ENCODE measurements at regions not wholly inside any gene's neighbourhood (a gene's known extent, or its start where the extent isn't known, plus 50 kb on each side); places are given as distances from the start of the nearest gene placed in this dataset.

DNA sequence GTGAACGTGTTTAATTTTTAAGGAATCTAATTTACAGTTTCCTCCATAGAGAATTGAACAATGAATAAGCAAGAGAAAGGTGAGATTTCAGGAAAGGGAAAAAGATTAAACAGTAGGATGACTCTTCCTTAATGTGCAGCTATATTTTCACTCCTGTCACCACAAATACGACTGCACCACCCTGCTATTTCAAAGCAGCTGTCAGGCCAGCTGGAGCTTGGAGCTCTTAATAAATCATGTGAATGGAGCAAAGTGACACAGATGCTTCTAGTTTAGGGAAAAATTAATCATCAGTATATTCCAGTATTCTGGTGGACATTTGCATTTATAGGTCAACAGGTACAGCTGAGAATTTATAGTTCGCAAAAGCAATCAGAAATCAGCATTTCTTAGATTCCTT is 56.5 kb upstream of the PKIB start:
- Histone ChIP-seq H3K27ac (no peak overlapping the region), H3K9me3 (no peaks in the 10 kb centered on the region), H3K4me1 (no peaks in the 10 kb centered on the region), H3K4me2 (no peak overlapping the region), H3K4me3 (no peak overlapping the region)
- ChIA-PET CTCF (no interaction called here), POLR2A (no interaction called here)
- FAIRE-seq (no peak), DNase-seq (ENCODE audit: low read depth in 1 of 2, low spot score in 1 of 2) (no peak), ATAC-seq (no peak)
- 28% methylated on average over 3 of the region's 3 CpGs for WGBS (ENCODE audit: missing lambda C conversion rate)
- TF ChIP-seq RAD21 (conservative IDR thresholded peaks at IDR 0.05 in 1 of 2, IDR thresholded peaks at IDR 0.05 in 1 of 2): no peak

- ChIA-PET CTCF (no interaction called here), POLR2A (no interaction called here)
- FAIRE-seq: no peak
- no peak for ATAC-seq
- no peak overlapping the region for H3K27ac ChIP-seq
- DNase-seq (ENCODE audit: low read depth in 1 of 2, low spot score in 1 of 2): no peak
- no peak overlapping the region for H3K4me2 ChIP-seq
- no peak overlapping the region for H3K4me3 ChIP-seq
- TF ChIP-seq HOXA7 (CRISPR knock-in tag; IDR thresholded peaks at IDR 0.05) (no peak), JUNB (IDR thresholded peaks at IDR 0.05) (no peak), HOXB5 (CRISPR knock-in tag; IDR thresholded peaks at IDR 0.05) (no peak), POLR2A (IDR thresholded peaks at IDR 0.05; ENCODE audit: low read length) (no peak)
- H3K4me1 ChIP-seq: no peaks in the 10 kb centered on the region
- no peaks in the 10 kb centered on the region for H3K9me3 ChIP-seq
Measured at GRCh38 chr6:122555561-122555960, 54.6 kb upstream of the PKIB start.

GRCh38 chr6:122558080-122558479 is 52.1 kb upstream of the PKIB start:
- FAIRE-seq (no peak), DNase-seq (ENCODE audit: low read depth in 1 of 2, low spot score in 1 of 2) (no peak), ATAC-seq (no peak)
- H3K4me1 ChIP-seq: no peaks in the 10 kb centered on the region
- ChIA-PET CTCF (no interaction called here), POLR2A (no interaction called here)
- no peak overlapping the region for H3K4me3 ChIP-seq
- H3K27ac ChIP-seq: no peak overlapping the region
- no peak overlapping the region for H3K4me2 ChIP-seq
- TF ChIP-seq NR3C1 (IDR thresholded peaks at IDR 0.05) (no peak), TFCP2L1 (CRISPR knock-in tag; IDR thresholded peaks at IDR 0.05) (no peak), ZSCAN20 (CRISPR knock-in tag; IDR thresholded peaks at IDR 0.05) (no peak), BCL3 (IDR thresholded peaks at IDR 0.05) (no peak), HOXB13 (CRISPR knock-in tag; IDR thresholded peaks at IDR 0.05; ENCODE audit: low read depth) (no peak), ZFP36 (IDR thresholded peaks at IDR 0.05; ENCODE audit: borderline replicate concordance, partially characterized antibody) (no peak), FOXS1 (CRISPR knock-in tag; IDR thresholded peaks at IDR 0.05) (no peak), EHMT2 (IDR thresholded peaks at IDR 0.05; ENCODE audit: low read depth) (no peak)
- TF ChIP-seq, protein P1, sequence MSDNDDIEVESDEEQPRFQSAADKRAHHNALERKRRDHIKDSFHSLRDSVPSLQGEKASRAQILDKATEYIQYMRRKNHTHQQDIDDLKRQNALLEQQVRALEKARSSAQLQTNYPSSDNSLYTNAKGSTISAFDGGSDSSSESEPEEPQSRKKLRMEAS (IDR thresholded peaks at IDR 0.05): no peak
- TF ChIP-seq, protein P2, sequence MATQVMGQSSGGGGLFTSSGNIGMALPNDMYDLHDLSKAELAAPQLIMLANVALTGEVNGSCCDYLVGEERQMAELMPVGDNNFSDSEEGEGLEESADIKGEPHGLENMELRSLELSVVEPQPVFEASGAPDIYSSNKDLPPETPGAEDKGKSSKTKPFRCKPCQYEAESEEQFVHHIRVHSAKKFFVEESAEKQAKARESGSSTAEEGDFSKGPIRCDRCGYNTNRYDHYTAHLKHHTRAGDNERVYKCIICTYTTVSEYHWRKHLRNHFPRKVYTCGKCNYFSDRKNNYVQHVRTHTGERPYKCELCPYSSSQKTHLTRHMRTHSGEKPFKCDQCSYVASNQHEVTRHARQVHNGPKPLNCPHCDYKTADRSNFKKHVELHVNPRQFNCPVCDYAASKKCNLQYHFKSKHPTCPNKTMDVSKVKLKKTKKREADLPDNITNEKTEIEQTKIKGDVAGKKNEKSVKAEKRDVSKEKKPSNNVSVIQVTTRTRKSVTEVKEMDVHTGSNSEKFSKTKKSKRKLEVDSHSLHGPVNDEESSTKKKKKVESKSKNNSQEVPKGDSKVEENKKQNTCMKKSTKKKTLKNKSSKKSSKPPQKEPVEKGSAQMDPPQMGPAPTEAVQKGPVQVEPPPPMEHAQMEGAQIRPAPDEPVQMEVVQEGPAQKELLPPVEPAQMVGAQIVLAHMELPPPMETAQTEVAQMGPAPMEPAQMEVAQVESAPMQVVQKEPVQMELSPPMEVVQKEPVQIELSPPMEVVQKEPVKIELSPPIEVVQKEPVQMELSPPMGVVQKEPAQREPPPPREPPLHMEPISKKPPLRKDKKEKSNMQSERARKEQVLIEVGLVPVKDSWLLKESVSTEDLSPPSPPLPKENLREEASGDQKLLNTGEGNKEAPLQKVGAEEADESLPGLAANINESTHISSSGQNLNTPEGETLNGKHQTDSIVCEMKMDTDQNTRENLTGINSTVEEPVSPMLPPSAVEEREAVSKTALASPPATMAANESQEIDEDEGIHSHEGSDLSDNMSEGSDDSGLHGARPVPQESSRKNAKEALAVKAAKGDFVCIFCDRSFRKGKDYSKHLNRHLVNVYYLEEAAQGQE (IDR thresholded peaks at IDR 0.05): no peak
- H3K9me3 ChIP-seq: no peaks in the 10 kb centered on the region

All from A549 (cell line).